ENCODE measurements at regions not wholly inside any gene's neighbourhood (a gene's known extent, or its start where the extent isn't known, plus 50 kb on each side); places are given as distances from the start of the nearest gene placed in this dataset.

DNA sequence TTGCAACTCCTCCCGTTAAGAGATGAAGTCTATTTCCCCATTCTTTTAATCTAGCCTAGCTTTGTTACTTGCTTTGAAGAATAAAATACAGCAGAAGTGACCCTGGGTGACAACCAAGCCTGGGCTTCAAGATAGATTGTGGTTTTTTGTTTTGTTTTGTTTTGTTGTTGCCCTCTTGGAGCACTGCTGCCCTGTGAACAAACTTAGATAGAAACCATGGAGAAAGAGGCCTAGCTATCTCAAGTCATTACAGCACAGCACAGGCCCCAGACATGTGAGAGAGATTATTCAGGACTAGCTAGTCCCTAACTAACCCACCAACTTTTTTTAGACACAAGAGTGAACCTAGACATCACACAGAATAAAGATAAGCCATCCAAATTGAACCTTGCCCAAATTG lies 475.2 kb downstream of the EPHA7 start:
- no peak for TF ChIP-seq CTCF (IDR thresholded peaks at IDR 0.05; ENCODE audit: low read depth, low read length)
- H3K4me3 ChIP-seq (ENCODE audit: low read depth, low read length), result no peak overlapping the region
- no peak for DNase-seq (ENCODE audit: low read depth, low spot score)
- in situ Hi-C loops (cut with HindIII; ENCODE audit: low sequenced_read_pairs), result no loop called here

DNA sequence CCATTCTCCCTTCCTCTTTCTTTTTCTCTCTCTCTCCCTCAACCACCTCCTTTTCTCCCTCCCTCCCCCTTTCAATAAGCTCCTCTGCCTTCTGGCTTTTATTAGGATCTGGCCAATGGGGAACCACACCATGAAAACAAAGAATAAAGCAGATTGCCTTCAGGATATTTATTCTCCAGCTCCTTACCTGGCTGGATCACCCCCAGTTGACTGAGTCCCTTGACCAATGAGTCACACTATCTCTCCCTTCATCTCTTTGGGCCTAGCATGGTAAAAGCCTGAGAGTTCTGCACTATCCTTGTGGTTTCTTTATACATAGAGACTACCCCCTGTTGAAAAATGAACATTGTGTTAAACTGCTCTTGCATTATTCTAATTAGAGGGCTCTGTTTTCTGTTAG lies 476.8 kb downstream of the EPHA7 start:
- H3K4me3 ChIP-seq (ENCODE audit: low read depth, low read length), result no peak overlapping the region
- no peak for TF ChIP-seq CTCF (IDR thresholded peaks at IDR 0.05; ENCODE audit: low read depth, low read length)
- in situ Hi-C loops (cut with HindIII; ENCODE audit: low sequenced_read_pairs), result no loop called here
- DNase-seq (ENCODE audit: low read depth, low spot score), result no peak

GRCh38 chr6:92934625-92935024 lies 484.7 kb downstream of the EPHA7 start:
- DNase-seq (ENCODE audit: low read depth, low spot score), result no peak
- no peak for TF ChIP-seq CTCF (IDR thresholded peaks at IDR 0.05; ENCODE audit: low read depth, low read length)
- in situ Hi-C loops (cut with HindIII; ENCODE audit: low sequenced_read_pairs), result no loop called here
- no peak overlapping the region for H3K4me3 ChIP-seq (ENCODE audit: low read depth, low read length)

GRCh38 chr6:92930171-92930570 lies 489.2 kb downstream of the EPHA7 start:
- H3K4me3 ChIP-seq (ENCODE audit: low read depth, low read length), result no peak overlapping the region
- TF ChIP-seq CTCF (IDR thresholded peaks at IDR 0.05; ENCODE audit: low read depth, low read length), result no peak
- no peak for DNase-seq (ENCODE audit: low read depth, low spot score)
- in situ Hi-C loops (cut with HindIII; ENCODE audit: low sequenced_read_pairs), result no loop called here

GRCh38 chr6:92922216-92922806 lies 497.0 kb downstream of the EPHA7 start:
- H3K4me3 ChIP-seq (ENCODE audit: low read depth, low read length), result no peak overlapping the region
- TF ChIP-seq CTCF (IDR thresholded peaks at IDR 0.05; ENCODE audit: low read depth, low read length), result no peak
- in situ Hi-C loops (cut with HindIII; ENCODE audit: low sequenced_read_pairs), result no loop called here
- DNase-seq (ENCODE audit: low read depth, low spot score), result no peak

DNA sequence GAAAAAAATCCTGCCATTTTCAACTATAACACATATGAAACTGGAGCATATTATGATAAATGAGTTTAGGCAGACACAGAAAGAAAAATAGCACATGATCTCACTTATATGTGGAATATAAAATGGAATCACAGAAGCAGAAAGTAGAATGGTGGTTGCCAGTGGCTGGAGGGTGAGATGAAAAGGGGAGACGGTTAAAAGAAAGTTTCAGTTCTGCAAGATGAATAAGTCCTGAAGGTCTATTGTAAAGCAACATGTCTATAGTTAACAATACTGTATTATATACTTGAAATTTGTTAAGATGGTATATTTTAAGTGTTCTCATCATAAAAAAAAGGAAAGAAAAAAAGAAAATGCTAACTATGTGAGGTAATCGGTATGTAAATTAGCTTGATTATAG lies 503.9 kb downstream of the EPHA7 start:
- H3K4me3 ChIP-seq (ENCODE audit: low read depth, low read length), result no peak overlapping the region
- no peak for TF ChIP-seq CTCF (IDR thresholded peaks at IDR 0.05; ENCODE audit: low read depth, low read length)
- in situ Hi-C loops (cut with HindIII; ENCODE audit: low sequenced_read_pairs), result no loop called here
- DNase-seq (ENCODE audit: low read depth, low spot score), result no peak

DNA sequence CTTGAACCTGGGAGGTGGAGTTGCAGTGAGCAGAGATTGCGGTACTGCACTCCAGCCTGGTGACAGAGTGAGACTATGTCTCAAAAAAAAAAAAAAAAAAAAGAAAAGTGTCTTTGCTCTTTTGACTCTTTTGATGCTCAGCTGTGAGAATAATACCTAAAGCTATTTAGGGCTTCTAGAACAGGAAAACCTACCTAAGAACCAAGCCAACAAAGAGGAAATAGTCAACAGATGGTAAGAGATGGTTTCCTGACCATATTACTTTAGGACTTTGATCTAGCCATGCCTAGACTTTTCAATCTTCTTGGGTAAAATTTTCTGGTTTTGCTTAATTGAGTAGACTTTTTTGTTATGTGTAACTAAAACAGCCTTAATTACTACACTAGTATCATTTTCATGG lies 508.1 kb downstream of the EPHA7 start:
- no peak for DNase-seq (ENCODE audit: low read depth, low spot score)
- in situ Hi-C loops (cut with HindIII; ENCODE audit: low sequenced_read_pairs), result no loop called here
- H3K4me3 ChIP-seq (ENCODE audit: low read depth, low read length), result no peak overlapping the region
- TF ChIP-seq CTCF (IDR thresholded peaks at IDR 0.05; ENCODE audit: low read depth, low read length), result no peak

Data from astrocyte of the spinal cord (primary cell).